Endothelial cell (in vitro differentiated cells): ENCODE measurements at regions not wholly inside any gene's neighbourhood (a gene's known extent, or its start where the extent isn't known, plus 50 kb on each side); places are given as distances from the start of the nearest gene placed in this dataset.
"Not testable (repeated sequence)": the region's sequence is repeated elsewhere in the genome, so short reads cannot be mapped to it uniquely, and the experiment has no call there.

Experiments
- DNase-seq: peaks from one replicate; pipeline ENCODE4 v3.0.0; 2021; ENCODE audit warnings: low spot score
- H3K27ac Mint-ChIP-seq: one replicate; pipeline ENCODE4 v1.8.0; 2021; ENCODE audit warnings: mixed read lengths, inconsistent platforms; ENCODE audit not compliant: unreplicated experiment
- H3K27me3 Mint-ChIP-seq: one replicate; pipeline ENCODE4 v1.8.0; 2021; ENCODE audit warnings: mild to moderate bottlenecking, moderate library complexity, mixed read lengths, inconsistent platforms; ENCODE audit not compliant: unreplicated experiment
- H3K36me3 Mint-ChIP-seq: one replicate; pipeline ENCODE4 v1.8.0; 2021; ENCODE audit warnings: mild to moderate bottlenecking, low read depth, mixed read lengths, inconsistent platforms; ENCODE audit not compliant: unreplicated experiment
- H3K4me1 Mint-ChIP-seq: one replicate; pipeline ENCODE4 v1.8.0; 2021; ENCODE audit warnings: mild to moderate bottlenecking, mixed read lengths, inconsistent platforms; ENCODE audit not compliant: unreplicated experiment
- H3K4me3 Mint-ChIP-seq: one replicate; pipeline ENCODE4 v1.8.0; 2021; ENCODE audit warnings: mild to moderate bottlenecking, mixed read lengths, inconsistent platforms; ENCODE audit not compliant: unreplicated experiment
- H3K9me3 Mint-ChIP-seq: one replicate; pipeline ENCODE4 v1.8.0; 2021; ENCODE audit warnings: mixed read lengths, inconsistent platforms; ENCODE audit not compliant: unreplicated experiment
- TF ChIP-seq, protein P1 (sequence below): fragments of 200-600 bp; sonication (generic); IDR thresholded peaks from one replicate; pipeline ENCODE4 v1.5.0; 2021; ENCODE audit warnings: antibody characterized with exemption; ENCODE audit not compliant: unreplicated experiment

DNA sequence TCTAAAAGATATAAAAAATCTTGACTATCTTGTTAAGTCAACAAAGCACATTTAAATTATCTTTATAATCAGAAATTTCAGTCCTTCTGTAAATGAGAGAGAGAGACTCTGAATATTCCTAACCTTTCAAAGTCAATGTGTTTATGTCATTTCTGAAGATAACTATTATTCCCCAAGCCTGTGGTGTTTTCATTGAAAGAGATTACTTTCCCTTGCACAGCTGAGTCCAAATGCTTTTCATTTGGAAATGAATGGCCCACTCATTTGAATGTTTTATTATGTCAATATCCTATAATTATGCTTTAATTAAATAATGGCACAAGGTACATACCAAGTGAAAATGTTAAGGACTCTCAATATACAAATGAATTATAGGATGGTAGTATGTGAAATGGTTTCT, 680.0 kb upstream of the DPPA4 start:
- TF ChIP-seq, protein P1, sequence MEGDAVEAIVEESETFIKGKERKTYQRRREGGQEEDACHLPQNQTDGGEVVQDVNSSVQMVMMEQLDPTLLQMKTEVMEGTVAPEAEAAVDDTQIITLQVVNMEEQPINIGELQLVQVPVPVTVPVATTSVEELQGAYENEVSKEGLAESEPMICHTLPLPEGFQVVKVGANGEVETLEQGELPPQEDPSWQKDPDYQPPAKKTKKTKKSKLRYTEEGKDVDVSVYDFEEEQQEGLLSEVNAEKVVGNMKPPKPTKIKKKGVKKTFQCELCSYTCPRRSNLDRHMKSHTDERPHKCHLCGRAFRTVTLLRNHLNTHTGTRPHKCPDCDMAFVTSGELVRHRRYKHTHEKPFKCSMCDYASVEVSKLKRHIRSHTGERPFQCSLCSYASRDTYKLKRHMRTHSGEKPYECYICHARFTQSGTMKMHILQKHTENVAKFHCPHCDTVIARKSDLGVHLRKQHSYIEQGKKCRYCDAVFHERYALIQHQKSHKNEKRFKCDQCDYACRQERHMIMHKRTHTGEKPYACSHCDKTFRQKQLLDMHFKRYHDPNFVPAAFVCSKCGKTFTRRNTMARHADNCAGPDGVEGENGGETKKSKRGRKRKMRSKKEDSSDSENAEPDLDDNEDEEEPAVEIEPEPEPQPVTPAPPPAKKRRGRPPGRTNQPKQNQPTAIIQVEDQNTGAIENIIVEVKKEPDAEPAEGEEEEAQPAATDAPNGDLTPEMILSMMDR, result no peak
- H3K4me3 Mint-ChIP-seq, result no peak overlapping the region
- no peak for DNase-seq
- H3K27ac Mint-ChIP-seq, result no peak overlapping the region
- H3K9me3 Mint-ChIP-seq, result no peaks in the 10 kb centered on the region
- peaks cover 5% of the 10 kb centered on the region for H3K4me1 Mint-ChIP-seq
- H3K36me3 Mint-ChIP-seq, result no peaks in the 10 kb centered on the region
- H3K27me3 Mint-ChIP-seq, result no peaks in the 10 kb centered on the region

DNA sequence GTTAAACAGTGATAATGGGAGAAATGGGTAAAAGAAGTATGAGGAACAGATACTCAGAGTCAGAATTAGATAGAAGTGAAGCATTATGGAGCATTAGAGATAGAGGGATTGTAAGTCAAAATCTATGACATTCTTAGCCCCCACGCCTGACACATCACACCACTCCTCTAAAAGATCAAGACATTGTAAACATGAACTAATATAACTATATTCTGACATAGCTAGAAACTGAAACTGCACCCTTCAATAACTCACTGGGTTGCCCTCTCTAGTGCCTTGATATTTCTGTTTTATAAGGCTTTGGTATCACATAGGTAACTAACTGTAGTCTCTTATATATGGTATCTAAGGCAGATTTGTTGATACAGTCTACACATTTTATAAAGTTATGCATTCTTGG, 684.3 kb upstream of the DPPA4 start:
- no peaks in the 10 kb centered on the region for H3K36me3 Mint-ChIP-seq
- H3K4me1 Mint-ChIP-seq, result no peaks in the 10 kb centered on the region
- TF ChIP-seq, protein P1, result no peak
- no peaks in the 10 kb centered on the region for H3K27me3 Mint-ChIP-seq
- no peak overlapping the region for H3K27ac Mint-ChIP-seq
- no peak overlapping the region for H3K4me3 Mint-ChIP-seq
- no peaks in the 10 kb centered on the region for H3K9me3 Mint-ChIP-seq
- no peak for DNase-seq

GRCh38 chr3:110023022-110023421, 685.7 kb upstream of the DPPA4 start:
- H3K9me3 Mint-ChIP-seq, H3K4me3 Mint-ChIP-seq, H3K4me1 Mint-ChIP-seq, H3K27me3 Mint-ChIP-seq, H3K36me3 Mint-ChIP-seq, DNase-seq, H3K27ac Mint-ChIP-seq: not testable (repeated sequence)

DNA sequence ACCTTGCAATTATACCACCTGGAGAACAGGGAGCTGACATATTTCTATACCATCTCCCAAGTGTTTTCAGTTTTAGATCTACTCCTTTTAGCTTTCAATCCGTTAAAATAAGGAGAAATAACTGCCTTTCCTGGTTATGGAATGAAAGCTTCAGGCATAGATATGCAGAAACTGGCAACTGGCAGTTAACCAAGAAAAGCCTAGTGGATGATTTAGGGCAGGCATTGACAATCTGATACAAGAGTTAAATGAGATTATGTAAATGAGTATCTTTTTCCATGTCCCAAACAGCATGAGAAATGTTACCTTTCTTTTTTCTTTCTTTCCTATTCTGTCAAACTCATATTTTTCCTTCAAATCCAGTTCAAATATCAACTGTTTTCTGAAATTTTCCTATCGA, 689.1 kb upstream of the DPPA4 start:
- no peaks in the 10 kb centered on the region for H3K27me3 Mint-ChIP-seq
- no peak for DNase-seq
- H3K4me1 Mint-ChIP-seq, result no peaks in the 10 kb centered on the region
- no peak overlapping the region for H3K4me3 Mint-ChIP-seq
- no peaks in the 10 kb centered on the region for H3K36me3 Mint-ChIP-seq
- TF ChIP-seq, protein P1, result no peak
- H3K9me3 Mint-ChIP-seq, result no peaks in the 10 kb centered on the region
- no peak overlapping the region for H3K27ac Mint-ChIP-seq

DNA sequence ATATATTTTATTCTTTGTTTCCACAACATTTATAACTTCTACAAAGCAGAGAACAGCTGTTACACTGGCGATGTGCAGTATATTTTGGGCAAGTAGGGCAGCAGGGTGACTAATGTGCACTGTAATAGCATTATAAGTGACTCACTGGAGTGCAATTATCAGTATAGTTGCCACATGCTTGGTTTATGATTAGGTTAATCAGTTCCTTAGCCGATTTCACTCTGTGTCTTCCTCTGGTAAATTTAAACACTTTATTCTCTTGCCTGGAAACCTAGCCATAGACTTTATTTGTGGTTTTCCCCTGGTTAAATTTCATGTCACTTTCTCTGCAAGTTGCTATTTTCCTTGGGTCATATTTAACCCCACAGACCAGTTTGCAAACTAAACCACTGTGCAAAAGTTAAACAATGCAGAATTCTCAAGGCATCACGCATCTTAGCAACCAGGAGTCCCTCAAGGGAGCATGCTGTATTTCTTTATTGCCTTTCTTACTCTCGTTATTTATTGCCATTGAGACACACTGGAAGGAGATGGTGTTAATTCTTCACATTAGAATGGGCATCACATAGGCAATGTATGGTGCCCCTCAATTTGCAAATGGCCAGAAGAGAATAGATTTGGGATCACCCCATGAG, 690.2 kb upstream of the DPPA4 start:
- no peaks in the 10 kb centered on the region for H3K9me3 Mint-ChIP-seq

More for the DNA sequence above, 690.2 kb upstream of the DPPA4 start:
- Mint-ChIP-seq H3K4me3 (no peak overlapping the region), H3K27ac (no peak overlapping the region), H3K27me3 (no peaks in the 10 kb centered on the region), H3K4me1 (no peaks in the 10 kb centered on the region), H3K36me3 (no peaks in the 10 kb centered on the region)
- TF ChIP-seq, protein P1, result no peak
- DNase-seq, result no peak
